ENCODE measurements at regions not wholly inside any gene's neighbourhood (a gene's known extent, or its start where the extent isn't known, plus 50 kb on each side); places are given as distances from the start of the nearest gene placed in this dataset.

DNA sequence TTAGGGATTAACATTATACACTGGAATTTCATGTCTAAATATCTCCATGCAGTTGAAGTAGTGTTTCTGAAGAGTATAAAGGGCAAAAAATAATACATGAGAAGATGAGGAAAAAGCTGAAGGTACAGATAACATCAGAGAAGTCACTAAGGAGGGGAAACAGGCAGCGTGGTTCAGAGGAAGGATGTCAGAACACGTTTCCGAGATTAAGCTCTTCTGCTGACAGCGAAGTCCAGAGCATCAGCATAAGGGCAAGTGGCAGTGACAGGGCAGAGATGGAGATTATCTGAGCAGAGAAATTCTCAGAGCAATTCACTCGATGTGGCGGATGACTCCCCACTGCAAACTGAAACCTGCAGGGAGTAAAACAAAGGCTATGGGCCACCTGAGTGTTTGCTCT is 443.2 kb upstream of the FRG1 start:
- Histone ChIP-seq H3K9ac (no peak overlapping the region), H3K27me3 (no peaks in the 10 kb centered on the region), H3K4me3 (no peak overlapping the region), H3K36me3 (no peaks in the 10 kb centered on the region), H3K9me3 (no peaks in the 10 kb centered on the region), H3K4me1 (no peaks in the 10 kb centered on the region), H4K20me1 (no peaks in the 10 kb centered on the region), H3K4me2 (no peak overlapping the region), H3K27ac (no peak overlapping the region)
- no peak for TF ChIP-seq Cebpa-rat (IDR thresholded peaks at IDR 0.05)

- Histone ChIP-seq H3K9me3 (no peaks in the 10 kb centered on the region), H3K4me2 (no peak overlapping the region), H4K20me1 (no peaks in the 10 kb centered on the region), H3K27me3 (no peaks in the 10 kb centered on the region), H3K27ac (no peak overlapping the region), H3K9ac (no peak overlapping the region), H3K36me3 (no peaks in the 10 kb centered on the region), H3K4me1 (no peaks in the 10 kb centered on the region), H3K4me3 (no peak overlapping the region)
- no peak for TF ChIP-seq Cebpa-rat (IDR thresholded peaks at IDR 0.05)
These were observed 442.7 kb upstream of the FRG1 start for GRCh38 chr4:189497996-189498395.

DNA sequence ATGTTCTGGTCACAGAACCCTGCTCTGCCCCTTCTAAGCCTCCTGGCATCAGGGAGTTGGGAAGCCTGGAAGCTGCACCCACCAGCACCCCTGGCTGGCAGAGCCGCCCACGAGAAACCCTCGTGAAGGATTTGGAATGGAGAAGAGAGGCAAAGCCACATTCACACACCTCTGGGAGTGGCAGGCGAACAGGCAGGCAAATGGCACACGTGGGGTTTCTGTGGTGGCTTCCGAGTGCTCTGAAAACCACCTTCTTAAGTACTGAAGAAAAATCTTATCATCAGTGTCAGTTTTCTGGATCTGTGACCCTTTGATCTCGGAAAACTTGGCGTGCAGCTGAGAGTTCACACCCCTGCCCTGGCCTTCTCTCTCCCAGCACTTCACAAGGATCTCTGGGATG is 442.2 kb upstream of the FRG1 start:
- Histone ChIP-seq H3K27ac (no peak overlapping the region), H3K9ac (no peak overlapping the region), H3K9me3 (no peaks in the 10 kb centered on the region), H3K4me1 (no peaks in the 10 kb centered on the region), H3K4me3 (no peak overlapping the region), H3K36me3 (no peaks in the 10 kb centered on the region), H3K27me3 (no peaks in the 10 kb centered on the region), H4K20me1 (no peaks in the 10 kb centered on the region), H3K4me2 (no peak overlapping the region)
- TF ChIP-seq Cebpa-rat (IDR thresholded peaks at IDR 0.05): no peak

DNA sequence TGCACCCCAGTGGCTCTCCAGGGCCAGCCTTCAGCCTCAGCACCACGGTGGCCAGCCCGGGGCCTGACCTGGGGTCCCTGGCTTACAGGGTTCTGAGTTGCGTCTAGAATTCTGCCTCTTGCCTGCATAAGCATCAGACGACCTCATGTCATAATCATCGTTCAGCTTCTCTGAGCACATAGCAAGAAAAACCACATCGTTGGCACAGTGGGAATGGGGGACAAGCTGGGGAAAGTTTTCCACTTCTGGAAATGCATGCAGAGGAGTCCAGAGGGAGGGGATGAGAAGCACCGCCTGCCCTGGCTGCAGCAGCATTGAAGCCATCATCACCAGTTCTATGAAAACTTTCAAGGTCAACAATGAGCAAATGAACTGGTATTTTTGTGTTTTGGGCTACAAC is 441.0 kb upstream of the FRG1 start:
- Histone ChIP-seq H3K4me3 (no peak overlapping the region), H4K20me1 (no peaks in the 10 kb centered on the region), H3K36me3 (no peaks in the 10 kb centered on the region), H3K9me3 (no peaks in the 10 kb centered on the region), H3K27me3 (no peaks in the 10 kb centered on the region), H3K4me1 (no peaks in the 10 kb centered on the region), H3K4me2 (no peak overlapping the region), H3K27ac (no peak overlapping the region), H3K9ac (no peak overlapping the region)
- TF ChIP-seq Cebpa-rat (IDR thresholded peaks at IDR 0.05): no peak

GRCh38 chr4:189500970-189501369 is 439.7 kb upstream of the FRG1 start:
- Histone ChIP-seq H3K9me3 (no peaks in the 10 kb centered on the region), H3K9ac (no peak overlapping the region), H4K20me1 (no peaks in the 10 kb centered on the region), H3K36me3 (no peaks in the 10 kb centered on the region), H3K27ac (no peak overlapping the region), H3K27me3 (no peaks in the 10 kb centered on the region), H3K4me1 (no peaks in the 10 kb centered on the region), H3K4me3 (no peak overlapping the region), H3K4me2 (no peak overlapping the region)
- TF ChIP-seq Cebpa-rat (IDR thresholded peaks at IDR 0.05): no peak

DNA sequence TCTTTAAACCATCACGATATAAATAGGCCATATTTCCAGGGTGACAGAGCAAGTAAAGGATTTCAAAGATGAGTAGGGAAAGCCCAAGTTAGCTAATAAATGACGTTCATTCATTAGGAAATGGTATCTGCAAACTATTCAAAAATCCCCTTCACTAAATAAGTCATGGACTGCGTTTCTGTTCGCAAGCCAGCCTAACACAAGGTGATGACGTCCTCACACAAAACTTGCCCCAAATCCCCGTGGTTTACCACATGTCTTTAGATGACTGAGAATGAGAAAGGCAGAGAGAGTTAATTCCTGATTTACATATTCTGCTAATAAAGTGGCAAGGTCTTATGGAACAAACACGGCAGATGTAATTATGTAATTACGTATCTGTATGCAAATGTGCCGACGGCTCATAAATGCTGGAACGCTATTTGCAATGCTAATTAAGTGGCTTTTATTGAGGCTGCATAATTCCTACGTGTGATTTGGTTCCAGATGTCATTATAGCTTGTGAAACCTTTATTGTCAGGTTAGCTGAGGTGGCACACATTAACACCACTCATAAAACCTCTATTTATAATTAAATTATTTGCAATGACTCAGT is 437.7 kb upstream of the FRG1 start:
- Histone ChIP-seq H3K36me3 (no peaks in the 10 kb centered on the region), H3K9me3 (no peaks in the 10 kb centered on the region), H3K27ac (no peak overlapping the region), H3K27me3 (no peaks in the 10 kb centered on the region), H3K9ac (no peak overlapping the region), H4K20me1 (no peaks in the 10 kb centered on the region), H3K4me2 (no peak overlapping the region), H3K4me1 (no peaks in the 10 kb centered on the region), H3K4me3 (no peak overlapping the region)
- TF ChIP-seq Cebpa-rat (IDR thresholded peaks at IDR 0.05): no peak

GRCh38 chr4:189504220-189504619 is 436.5 kb upstream of the FRG1 start:
- H3K36me3 ChIP-seq: no peaks in the 10 kb centered on the region
- H3K4me3 ChIP-seq: no peak overlapping the region
- H3K27me3 ChIP-seq: no peaks in the 10 kb centered on the region
- no peak overlapping the region for H3K4me2 ChIP-seq
- no peak overlapping the region for H3K9ac ChIP-seq
- H3K9me3 ChIP-seq: no peaks in the 10 kb centered on the region
- H3K27ac ChIP-seq: no peak overlapping the region
- TF ChIP-seq Cebpa-rat (IDR thresholded peaks at IDR 0.05): no peak
- no peaks in the 10 kb centered on the region for H3K4me1 ChIP-seq
- no peaks in the 10 kb centered on the region for H4K20me1 ChIP-seq

GRCh38 chr4:189505380-189505779 is 435.3 kb upstream of the FRG1 start:
- H3K27me3 ChIP-seq: no peaks in the 10 kb centered on the region
- H4K20me1 ChIP-seq: no peaks in the 10 kb centered on the region
- no peak overlapping the region for H3K9ac ChIP-seq
- no peak overlapping the region for H3K27ac ChIP-seq
- no peaks in the 10 kb centered on the region for H3K36me3 ChIP-seq
- H3K9me3 ChIP-seq: no peaks in the 10 kb centered on the region
- no peak for TF ChIP-seq Cebpa-rat (IDR thresholded peaks at IDR 0.05)
- H3K4me3 ChIP-seq: no peak overlapping the region
- H3K4me2 ChIP-seq: no peak overlapping the region
- no peaks in the 10 kb centered on the region for H3K4me1 ChIP-seq

DNA sequence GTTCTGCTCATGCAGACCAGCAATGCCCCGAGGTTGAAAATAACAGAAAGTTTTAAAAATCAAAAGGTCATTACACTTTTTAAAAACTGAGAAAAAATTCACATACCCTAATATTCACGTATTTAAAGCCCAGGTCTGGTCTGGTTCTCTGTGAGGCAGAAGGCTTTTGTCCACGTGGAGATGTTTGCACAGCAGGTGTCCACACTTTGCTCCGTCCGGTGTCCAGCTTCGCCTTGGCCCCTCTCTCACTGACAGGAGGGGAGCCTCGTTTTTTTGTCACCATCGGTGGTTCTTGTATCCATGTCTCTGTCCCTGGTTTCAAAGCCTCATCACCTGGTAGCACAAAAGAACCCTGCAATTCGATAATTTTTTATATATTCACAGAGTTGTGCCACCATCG is 434.6 kb upstream of the FRG1 start:
- Histone ChIP-seq H4K20me1 (no peaks in the 10 kb centered on the region), H3K27ac (no peak overlapping the region), H3K9me3 (no peaks in the 10 kb centered on the region), H3K4me2 (no peak overlapping the region), H3K4me3 (no peak overlapping the region), H3K36me3 (no peaks in the 10 kb centered on the region), H3K27me3 (no peaks in the 10 kb centered on the region), H3K9ac (no peak overlapping the region), H3K4me1 (no peaks in the 10 kb centered on the region)
- no peak for TF ChIP-seq Cebpa-rat (IDR thresholded peaks at IDR 0.05)

DNA sequence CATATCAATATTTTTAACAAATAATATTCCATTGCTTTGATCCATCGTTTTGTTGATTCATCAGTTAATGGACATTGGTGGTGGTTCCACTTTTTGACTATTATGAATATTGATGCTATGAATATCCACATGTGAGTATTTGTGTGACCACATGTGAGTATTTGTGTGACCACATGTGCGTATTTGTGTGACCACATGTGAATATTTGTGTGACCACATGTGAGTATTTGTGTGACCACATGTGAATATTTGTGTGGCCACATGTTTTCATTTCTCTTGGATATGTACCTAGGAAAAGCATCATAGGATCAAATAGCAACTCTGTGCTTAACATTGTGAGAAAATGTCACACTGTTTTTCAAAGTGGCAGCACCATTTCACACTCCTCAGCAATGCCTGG is 433.6 kb upstream of the FRG1 start:
- Histone ChIP-seq H3K4me3 (no peak overlapping the region), H3K9ac (no peak overlapping the region), H4K20me1 (no peaks in the 10 kb centered on the region), H3K4me2 (no peak overlapping the region), H3K27me3 (no peaks in the 10 kb centered on the region), H3K4me1 (no peaks in the 10 kb centered on the region), H3K36me3 (no peaks in the 10 kb centered on the region), H3K27ac (no peak overlapping the region), H3K9me3 (no peaks in the 10 kb centered on the region)
- no peak for TF ChIP-seq Cebpa-rat (IDR thresholded peaks at IDR 0.05)

DNA sequence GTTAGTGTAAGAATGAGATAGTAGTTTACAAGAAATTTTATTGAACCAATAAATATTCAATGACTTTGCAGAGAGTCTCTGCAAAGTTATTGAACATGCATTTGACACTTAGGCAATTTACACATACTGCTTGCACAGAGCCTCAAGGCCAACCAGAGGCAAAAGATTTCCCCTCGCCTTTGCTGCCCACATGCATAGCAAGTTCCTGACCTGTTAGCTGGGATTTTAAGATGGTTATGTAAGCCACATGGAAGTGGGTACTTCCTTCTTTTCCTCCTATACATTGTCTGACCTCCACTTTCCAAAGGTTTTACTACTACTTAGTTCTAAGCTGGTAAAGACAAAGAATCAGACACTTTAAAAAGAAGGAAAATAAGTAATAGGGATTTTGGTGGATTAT is 430.1 kb upstream of the FRG1 start:
- Histone ChIP-seq H3K27ac (no peak overlapping the region), H3K9me3 (no peaks in the 10 kb centered on the region), H3K27me3 (no peaks in the 10 kb centered on the region), H3K4me1 (no peaks in the 10 kb centered on the region), H3K36me3 (no peaks in the 10 kb centered on the region), H3K4me2 (no peak overlapping the region), H4K20me1 (no peaks in the 10 kb centered on the region), H3K4me3 (no peak overlapping the region), H3K9ac (no peak overlapping the region)
- TF ChIP-seq Cebpa-rat (IDR thresholded peaks at IDR 0.05): no peak
